GM12874 (cell line): ENCODE measurements at regions not wholly inside any gene's neighbourhood (a gene's known extent, or its start where the extent isn't known, plus 50 kb on each side); places are given as distances from the start of the nearest gene placed in this dataset.

Source experiments
- TF ChIP-seq, protein P1 (sequence below): IDR thresholded peaks from 2 replicates; pipeline ENCODE4 v1.5.1; 2011; ENCODE audit warnings: low read depth, mild to moderate bottlenecking, control low read depth, low read length, moderate library complexity; ENCODE audit not compliant: insufficient read depth

DNA sequence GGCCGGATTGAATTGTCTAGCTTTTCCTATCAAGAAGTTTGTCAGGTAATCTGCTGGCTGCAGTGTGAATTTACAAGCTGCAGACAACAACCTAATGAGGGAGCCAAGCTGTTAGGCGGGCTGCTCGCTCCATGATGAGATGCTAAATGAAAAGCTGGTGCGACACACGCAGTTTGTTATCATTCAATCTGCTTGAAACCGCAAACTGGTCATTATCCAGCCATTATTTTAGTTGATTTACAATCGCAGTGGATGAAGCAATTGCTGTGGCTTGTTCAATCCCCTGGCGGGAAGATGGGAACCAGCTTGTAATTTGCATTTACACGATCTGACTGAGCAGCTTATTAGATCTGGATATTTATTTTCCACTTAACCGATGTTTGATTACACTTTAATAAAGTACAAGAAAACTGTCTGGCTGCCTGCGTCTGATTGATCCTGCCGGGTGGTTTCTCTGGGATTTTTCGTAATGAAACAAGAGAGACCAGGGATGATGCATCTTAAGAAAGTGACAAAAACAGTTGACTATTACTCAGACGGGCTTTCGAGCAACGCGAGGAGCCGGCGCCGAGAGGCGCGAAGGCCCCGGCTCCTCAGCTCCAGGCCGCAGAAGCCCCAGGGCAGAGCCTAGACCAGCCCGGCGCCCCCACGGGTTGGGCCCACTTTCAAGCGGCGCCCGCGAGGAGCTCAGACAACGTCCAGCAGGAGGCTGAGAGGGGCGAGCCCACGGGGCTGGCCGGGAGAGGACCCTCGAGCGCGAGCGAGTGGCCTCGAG, 118.0 kb upstream of the BARHL2 start:
- TF ChIP-seq, protein P1, sequence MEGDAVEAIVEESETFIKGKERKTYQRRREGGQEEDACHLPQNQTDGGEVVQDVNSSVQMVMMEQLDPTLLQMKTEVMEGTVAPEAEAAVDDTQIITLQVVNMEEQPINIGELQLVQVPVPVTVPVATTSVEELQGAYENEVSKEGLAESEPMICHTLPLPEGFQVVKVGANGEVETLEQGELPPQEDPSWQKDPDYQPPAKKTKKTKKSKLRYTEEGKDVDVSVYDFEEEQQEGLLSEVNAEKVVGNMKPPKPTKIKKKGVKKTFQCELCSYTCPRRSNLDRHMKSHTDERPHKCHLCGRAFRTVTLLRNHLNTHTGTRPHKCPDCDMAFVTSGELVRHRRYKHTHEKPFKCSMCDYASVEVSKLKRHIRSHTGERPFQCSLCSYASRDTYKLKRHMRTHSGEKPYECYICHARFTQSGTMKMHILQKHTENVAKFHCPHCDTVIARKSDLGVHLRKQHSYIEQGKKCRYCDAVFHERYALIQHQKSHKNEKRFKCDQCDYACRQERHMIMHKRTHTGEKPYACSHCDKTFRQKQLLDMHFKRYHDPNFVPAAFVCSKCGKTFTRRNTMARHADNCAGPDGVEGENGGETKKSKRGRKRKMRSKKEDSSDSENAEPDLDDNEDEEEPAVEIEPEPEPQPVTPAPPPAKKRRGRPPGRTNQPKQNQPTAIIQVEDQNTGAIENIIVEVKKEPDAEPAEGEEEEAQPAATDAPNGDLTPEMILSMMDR: no peak

DNA sequence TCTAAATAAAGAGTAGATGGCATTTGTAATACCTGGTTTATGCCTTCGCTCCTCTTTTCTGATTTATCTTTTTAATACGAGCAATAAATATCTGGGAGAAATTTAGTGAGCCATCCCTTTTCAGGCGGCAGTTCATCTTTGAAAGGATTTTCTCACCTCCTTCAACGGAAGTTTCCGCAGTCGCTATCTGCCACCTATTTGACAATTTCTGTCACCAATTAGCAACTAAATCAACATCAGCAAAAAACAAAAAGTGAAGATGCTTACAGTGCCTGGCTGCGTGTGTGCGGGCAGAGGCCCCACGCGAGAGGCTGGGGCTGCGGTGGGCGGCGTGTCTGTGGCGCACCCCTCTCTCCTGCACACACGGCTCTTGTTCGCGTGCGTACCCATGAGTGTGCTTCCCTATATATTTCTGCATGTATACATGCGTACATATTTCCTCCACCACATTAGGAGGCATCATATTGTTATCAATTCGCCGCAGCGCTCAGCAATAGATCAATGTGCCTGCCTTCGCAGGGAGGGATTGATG, 117.3 kb upstream of the BARHL2 start:
- TF ChIP-seq, protein P1: no peak

DNA sequence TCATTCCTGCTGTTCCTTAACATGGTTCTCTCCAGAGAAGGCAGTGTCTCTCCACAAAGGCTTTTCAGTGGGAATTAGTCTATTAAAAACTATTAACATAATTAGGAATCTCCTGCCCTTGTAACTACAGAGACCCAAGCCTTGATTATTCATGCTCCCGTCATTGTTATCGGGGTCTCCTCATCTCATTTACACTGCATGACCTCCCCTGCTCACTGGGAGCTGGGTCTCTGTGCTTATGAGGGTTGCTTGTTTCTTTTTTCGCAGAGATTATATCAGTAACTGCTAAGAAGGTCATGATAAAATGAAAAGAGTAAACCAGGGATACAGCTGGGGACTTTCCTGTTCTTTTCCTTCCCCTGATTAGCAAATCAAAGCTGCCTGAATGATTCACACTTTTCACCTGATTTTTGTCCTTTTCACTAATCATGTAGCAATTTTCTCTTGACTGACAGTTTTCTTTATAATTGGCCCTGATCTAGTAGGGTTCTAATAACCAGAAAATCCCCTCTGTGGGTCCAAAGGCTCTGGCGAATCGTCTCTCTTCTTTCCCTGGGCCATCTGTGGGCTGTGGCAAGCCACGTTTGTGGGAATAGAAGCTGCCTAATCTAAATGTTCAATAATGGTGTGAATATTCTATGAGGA, 116.5 kb upstream of the BARHL2 start:
- TF ChIP-seq, protein P1: no peak

DNA sequence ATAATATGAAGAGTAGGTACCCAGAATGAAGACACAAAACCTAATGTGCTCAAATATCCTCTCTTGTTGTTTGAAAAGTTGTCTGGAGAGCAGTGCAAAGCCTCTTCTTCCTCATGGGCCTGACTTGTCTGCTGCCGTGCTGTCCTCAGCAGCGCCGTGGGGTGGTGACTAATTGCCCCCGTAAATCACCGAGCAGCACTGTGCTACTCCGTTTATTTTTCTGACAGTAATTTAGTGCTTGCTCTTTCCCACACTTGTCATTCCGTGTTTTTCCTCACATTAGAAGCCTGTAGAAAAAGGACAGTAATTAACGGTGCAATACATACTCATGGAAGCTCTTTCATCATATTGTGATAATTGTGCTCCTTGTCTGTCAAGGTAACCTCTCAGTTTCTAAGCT, 114.8 kb upstream of the BARHL2 start:
- TF ChIP-seq, protein P1: no peak

DNA sequence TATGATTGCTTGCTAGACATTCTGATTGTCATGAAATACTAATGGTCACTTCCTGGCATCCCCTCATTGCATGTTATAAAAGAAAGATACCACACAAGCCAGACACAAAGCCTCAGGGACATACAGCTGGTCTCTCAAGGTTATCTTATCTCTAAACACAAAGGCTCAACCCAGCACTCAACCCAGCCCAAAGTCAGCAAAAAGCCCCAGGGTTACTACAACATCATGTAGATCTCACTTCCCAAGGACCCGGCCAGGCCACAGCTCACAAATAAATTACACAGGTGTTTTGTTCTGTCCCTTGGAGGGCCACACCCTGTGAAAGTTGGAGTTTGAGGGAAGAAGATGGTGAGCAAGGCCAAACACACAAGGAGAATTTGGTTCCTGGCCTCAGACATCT, 109.7 kb upstream of the BARHL2 start:
- TF ChIP-seq, protein P1: no peak

DNA sequence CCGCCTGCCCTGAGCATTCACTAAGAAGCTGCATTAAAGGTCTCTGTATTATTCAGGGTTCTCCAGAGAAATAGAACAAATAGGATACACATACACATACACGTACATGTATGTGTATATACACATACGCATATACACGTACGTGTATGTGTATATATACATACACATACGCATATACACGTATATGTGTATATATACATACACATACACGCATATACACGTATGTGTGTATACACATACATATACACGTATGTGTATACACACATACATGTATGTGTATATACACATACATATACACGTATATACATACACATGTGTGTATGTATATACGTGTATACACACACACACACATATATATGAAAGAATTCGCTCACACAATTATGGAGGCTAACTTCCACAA, 108.9 kb upstream of the BARHL2 start:
- TF ChIP-seq, protein P1: no peak

DNA sequence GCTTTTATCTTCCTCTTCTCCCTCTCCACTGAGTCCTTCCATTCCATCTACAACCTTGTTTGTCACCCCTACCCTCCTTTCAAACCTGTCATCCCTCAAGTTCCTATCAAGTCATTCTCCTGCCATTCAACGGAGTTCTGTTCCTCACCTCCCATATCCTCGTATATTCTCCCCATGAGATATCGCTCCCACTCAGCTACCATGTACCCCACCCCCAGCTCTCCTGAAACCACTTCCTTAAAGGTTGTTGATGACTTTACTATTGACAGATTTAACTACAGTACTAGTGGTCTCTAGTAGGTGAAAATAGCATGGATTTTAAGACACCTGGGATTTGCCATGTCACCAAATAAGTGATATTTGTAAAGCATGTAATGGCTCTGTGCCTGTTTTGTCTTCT, 107.4 kb upstream of the BARHL2 start:
- TF ChIP-seq, protein P1: no peak
